GM18861 (cell line): ENCODE measurements at regions not wholly inside any gene's neighbourhood (a gene's known extent, or its start where the extent isn't known, plus 50 kb on each side); places are given as distances from the start of the nearest gene placed in this dataset.
"Not testable (repeated sequence)": the region's sequence is repeated elsewhere in the genome, so short reads cannot be mapped to it uniquely, and the experiment has no call there.

ENCODE experiments used
- ATAC-seq: cut with Tn5 transposase; IDR thresholded peaks from one replicate; pipeline ENCODE4 v1.9.1; 2021; ENCODE audit not compliant: unreplicated experiment

DNA sequence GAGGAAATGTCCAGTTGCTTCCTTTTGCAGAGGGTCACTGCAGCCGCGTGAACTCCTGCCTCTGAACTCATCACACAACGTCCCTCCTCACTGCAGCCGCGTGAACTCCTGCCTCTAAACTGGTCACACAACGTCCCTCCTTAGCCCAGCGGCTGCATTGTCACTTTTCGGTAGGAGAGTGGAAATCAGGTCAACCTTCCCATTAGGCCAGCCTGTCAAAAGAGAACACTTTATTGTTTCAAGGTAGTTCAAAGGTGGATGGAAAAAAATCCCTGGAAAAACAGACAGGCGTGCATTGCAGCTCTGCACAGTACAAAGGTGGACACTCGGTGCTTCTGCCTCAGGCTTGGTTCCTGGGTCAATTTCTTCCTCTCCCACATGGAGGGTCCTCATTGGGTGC, 280.2 kb downstream of the FOXL1 start:
- no peak for ATAC-seq

DNA sequence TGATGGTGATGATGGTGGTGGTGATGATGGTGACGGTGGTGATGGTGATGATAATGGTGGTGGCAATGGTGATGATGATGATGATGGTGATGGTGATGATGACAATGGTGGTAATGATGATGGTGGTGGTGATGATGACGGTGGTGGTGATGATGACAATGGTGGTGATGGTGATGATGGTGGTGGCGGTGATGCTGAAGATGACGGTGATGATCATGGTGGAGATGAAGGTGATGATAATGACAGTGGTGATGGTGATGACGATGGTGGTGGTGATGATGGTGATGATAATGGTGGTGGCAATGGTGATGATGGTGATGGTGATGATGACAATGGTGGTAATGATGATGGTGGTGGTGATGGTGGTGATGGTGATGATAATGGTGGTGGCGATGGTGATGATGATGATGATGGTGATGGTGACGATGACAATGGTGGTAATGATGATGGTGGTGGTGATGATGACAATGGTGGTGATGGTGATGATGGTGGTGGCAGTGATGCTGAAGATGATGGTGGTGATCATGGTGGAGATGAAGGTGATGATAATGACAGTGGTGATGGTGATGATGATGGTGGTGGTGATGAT, 283.0 kb downstream of the FOXL1 start:
- ATAC-seq: not testable (repeated sequence)

DNA sequence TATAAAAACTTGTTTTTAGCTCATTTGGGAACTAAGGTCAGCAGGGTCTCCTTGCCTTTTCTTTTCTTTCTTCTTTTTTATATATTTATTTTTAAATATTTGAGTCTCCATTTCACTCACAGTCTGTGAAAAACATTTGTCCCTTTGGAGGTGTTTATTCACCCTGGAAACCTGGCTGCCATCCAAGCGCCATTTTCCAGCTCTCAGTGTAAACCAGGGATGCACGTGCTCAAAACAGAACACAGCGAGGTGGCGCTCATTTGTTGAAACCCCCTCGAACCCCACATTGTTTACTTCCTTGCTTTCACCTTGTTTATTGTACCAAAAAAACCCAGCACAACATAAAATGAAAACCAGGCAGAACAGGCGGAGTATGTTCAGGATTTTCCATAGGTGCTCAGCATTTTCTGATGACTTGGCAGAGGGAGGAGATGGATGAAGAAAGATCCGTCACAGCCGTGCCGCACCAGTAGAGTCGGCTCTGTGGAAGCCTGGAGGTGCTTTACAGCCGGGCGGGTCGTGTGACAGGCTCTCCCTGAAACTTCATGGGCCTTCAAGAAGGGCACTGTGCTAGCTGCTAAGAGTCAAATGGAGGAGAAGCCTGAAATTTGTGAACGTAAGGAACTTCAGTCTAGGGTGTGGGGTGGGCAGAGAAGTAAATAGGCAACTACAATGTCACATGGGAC, 284.4 kb downstream of the FOXL1 start:
- no peak for ATAC-seq

DNA sequence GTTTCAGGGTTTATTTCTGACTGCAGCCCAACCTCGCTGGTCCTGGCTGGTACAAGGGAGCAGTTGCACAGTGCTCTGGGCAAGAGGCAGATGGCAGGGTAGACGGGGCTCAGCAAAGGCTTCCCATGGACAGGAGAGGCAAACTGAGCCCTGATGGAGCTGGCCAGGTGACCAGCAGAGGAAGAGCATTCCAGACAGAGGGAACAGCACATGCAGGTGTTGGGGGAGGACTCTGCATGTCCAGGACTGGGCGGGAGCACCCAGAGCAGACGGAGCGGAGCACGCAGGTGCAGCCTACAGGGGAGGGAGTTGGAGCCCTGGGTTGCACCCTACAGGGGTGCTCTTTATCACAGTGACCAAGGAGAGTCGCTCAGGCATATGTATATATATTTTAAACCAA, 285.3 kb downstream of the FOXL1 start:
- ATAC-seq: no peak

DNA sequence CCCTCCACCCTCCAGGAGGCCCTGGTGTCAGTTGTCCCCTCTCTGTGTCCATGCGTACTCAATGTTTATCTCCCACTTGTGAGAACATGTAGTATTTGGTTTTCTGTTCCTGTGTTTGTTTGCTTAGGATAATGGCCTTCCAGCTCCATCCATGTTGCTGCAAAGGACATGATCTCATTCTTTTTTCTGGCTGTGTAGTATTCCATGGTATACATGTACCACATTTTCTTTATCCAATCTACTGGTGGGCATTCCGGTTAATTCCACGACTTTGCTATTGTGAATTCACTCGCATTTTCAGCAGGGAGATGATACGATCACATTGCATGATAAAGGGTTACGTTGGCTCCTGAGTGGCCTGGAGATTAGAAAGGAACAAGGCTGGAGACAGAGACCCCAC, 286.2 kb downstream of the FOXL1 start:
- ATAC-seq: no peak

DNA sequence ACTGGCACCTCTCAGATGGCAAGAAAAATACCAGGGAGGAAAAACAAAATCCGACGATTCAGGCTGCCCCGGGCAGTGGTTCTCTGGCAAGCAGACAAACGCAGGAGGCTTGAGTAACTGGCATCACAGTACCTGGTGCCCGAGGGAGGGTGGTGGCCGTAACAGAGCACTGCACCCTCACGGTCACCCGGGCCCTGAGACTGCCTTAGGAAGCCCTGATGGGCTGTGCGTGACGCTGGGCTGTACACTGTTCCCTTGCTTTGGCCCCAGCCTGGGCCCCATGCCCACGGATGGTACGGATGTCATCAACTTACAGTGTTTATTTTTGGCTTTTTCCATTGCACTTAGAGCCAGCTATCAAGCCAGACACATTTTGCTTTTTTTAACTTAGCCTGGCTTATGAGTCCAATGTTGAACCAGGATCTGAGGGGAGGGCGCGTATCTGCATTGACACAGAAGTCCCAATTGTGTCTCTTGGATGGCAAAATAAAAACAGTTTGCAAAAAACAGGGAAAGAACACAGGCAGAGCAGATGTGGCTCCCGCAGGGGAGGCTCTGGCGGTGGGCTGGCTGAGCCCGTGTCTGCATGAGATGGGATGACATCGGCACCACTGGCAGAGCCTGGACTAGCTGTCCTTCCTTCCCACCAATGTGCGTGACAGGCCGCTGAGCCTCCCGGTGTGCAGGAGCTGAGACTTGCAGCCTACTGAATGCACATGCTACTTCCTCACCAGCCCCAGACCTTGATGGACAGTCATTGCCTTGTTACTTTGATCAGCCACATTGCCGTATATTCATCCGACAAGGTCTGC, 287.7 kb downstream of the FOXL1 start:
- ATAC-seq: no peak

DNA sequence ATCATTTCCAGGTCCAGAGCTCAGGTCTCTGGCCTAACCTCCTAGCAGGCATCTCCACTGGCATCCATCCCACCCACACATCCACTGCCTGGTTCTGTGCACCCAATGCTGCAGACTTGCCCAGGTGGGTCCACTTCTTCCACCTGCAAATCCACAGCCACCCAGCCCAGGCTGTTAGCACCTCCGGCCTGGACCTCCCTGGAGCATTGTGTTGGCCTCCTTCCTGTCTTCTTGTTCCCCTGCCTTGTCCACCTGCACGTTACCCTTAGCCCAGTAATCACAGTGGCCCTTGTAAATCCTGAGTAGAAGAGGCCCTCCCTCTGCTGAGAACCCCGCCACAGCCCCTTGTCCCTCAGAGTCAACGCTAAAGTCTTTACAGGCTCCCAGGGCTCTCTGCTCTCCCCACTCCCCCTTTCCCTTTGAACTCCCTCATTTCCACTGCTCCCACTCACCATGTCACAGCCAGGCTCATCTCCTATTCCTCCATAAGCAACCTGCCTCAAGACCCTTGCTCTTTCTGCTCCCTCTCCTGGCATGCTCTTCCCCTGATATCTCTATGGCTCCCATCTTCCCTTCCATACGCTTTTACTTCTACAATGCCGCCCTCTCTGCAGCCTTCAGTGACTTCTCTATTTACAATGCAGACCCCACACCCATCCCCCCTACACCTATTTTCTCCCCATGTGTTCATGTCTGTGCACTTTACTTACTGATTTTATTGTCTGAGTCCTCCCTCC, 288.8 kb downstream of the FOXL1 start:
- ATAC-seq: no peak

DNA sequence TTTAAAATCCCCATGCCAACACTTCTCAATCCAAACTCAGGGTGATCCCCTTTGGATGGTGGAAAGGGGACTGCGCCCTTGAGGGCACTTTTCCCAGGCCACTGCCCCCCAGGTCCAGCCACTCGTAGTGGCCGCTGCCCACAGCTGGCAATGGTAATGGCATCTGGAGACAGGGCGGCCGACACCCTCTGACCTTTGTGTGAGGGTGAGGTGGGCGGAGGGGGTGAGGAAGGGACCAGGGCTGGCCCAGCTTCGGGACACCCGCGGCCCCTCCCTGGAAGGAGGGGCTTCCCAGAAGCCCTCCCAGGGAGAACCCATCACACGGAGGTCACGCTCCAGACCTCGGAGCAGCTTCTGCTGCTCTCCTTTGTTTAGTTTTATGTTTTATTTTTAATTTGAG, 289.7 kb downstream of the FOXL1 start:
- no peak for ATAC-seq

DNA sequence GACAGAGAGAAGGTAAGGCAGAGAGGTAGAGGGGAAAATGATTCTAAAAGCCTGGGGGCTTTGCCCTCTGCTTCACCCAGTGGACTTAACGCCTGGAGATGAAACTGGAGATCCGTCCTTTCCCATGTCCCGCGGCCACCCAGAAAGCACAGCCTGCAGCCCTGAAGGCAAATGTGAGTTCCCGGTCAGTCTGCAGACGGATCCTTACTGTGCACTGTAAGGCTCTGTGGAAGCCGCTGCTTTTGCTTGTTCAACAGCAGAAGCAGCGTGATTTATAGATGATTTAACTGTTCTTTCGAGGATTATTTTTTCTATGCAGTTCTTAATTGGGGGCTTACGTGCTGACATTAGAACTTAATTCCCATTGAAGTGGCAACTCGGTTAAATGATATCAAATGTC, 290.4 kb downstream of the FOXL1 start:
- no peak for ATAC-seq

DNA sequence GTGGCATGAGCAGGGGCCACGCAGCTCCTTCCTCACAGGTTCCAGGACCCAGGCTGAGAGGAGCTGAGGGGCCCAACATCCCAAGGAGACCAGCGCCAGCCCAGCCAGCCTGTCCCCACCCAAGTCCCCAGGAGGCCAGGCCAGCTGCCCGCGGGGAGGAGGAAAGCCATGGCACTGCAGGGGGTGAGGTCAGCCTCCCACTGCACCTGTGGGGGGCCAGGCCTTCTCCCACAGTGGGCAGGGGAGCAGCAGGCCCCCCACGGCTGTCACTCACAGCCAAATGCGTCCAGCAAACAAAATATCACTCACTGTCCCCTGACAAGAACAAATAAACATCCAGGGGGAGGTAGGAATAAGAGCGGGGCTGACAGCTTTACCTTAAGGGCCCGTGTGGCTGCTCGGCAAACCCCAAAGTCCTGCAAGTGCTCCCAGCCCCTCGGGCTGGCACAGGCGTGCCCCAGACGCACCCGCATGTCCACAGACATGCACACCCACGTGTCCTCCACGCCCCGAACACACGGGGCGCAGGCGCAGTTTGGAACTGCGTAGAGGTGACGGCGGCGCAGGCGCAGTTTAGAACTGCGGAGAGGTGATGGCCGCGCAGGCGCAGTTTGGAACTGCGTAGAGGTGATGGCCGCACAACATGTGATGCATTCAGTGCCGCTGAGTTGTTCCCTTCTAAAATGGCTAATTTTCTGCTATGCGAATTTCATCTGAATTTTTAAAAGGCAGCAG, 291.1 kb downstream of the FOXL1 start:
- ATAC-seq: no peak

DNA sequence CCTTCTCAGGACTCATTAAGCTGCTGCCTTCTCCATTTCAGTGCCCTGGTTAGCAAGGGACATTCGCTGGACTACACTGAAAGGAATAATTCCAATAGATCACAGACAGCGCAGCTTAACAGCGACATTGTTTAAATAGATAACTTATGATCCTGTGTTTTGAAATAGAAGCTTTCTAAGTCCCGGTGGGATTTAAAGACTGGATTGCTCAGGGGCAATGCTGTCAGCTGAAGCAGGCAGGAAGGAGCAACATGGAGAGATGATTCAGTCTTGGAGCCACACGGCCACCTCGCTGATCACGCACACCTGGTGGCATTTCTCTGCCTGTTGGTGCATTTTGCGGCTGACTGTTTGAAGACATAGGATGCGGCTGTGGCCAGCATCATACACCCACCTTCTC, 292.0 kb downstream of the FOXL1 start:
- ATAC-seq: no peak

DNA sequence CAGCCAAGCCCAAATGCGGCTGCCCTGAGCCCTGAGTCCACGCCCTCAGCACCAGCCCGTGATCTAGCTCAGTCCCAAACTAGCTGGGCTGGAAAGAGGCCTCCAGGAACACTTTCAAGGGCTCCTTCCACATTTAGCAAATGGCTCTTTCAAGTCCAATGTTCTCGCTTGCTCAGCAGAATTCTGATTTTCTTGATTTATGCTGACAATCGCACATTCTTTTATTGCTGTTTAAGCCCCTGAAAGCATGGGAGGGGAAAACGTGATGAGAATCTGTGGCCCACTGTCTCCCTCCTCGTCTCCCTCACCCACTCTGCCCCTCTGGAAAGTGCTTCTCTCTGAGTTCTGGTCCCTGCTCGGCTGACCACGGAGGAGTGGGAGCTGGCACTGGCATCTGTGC, 293.8 kb downstream of the FOXL1 start:
- no peak for ATAC-seq

DNA sequence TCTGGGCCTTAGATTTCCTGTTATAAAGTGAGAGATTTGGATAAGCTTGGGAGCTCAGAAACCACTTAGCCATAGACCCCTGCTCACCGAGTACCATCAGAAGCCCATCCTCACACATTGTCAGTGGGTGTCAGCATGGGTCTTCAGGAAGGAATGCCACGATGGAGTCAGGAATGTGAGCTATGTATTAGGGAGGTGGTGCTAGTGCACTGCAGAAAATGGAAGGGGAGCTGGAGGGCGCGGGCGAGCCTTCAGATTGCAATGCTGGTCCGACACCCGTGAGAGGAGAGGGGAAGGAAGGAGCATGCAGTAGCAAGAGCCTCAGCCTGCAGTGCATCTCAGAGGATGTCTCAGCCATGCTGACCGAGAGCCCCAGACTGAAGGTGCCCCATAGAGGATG, 294.5 kb downstream of the FOXL1 start:
- ATAC-seq: no peak

DNA sequence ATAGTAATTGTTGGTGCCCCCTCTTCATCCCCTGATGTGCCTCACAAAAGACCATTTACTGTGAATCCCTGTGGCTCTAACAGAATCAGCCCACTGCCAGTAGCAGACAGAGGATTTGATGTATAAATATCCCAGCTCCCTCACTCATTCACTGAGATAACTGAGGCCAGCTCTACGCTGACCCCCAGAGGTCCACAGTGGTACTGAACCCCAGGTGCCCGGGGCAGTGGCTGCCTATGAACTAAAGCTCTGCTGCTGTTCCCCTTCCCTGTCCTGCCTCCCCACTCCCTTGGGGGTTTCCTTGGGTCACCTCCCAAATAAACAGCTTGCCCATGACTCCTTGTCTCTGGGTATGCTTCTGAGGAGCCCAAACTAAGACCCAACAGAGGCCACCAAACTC, 295.8 kb downstream of the FOXL1 start:
- no peak for ATAC-seq

DNA sequence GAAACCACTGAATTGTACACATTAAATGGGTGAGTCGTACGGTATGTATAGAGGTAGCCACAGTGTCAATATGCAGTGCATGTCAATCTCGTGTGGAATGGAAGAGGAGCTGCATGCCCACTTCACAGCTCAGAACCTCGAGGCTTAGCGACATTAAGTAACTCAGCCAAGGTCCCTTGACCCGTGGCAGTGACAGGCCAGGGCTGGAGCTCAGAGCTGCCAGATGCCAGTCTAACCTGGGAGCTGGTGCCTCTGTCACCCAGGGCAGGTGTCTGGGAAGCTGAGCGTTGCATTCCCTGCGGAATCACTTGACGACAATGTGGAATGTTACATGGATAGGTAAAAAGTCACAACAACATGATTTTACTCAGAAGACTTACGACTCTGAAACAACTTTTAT, 298.1 kb downstream of the FOXL1 start:
- ATAC-seq: no peak

DNA sequence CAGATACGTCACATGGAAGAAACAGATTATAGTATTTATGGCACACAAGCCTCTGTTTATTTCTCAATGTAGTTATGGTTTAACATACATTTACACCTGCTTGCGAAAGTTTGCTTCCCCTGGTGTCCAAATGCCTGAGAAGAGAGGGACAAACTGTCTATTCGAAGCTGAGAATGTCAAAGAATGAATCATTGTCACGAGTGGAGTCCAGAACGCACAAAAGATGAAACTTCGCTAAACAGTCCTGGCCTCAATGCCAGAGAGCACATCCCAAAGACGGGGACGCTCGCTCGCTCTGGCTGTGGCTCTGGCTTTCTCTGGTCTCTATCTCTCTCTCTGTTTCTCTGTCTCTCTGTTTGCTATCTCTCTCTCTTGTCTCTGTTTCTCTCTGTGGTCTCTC, 298.8 kb downstream of the FOXL1 start:
- no peak for ATAC-seq

DNA sequence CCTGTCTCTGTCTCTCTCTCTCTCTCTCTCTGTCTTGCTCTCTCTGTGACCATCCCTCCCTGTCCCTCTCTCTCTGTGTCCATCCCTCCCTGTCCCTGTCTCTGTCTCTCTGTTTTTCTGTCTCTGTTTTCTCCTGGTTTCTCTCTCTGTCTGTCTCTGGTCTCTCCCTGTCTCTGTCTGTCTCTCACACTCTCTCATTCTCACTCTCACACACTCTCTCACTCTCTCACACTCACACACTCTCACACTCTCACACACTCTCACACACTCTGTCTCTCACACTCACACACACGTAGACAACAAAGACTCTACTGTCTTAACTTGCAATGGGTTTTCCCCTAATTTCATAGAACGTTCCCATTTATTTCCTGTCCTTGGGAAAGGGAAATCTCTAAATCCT, 299.5 kb downstream of the FOXL1 start:
- no peak for ATAC-seq

DNA sequence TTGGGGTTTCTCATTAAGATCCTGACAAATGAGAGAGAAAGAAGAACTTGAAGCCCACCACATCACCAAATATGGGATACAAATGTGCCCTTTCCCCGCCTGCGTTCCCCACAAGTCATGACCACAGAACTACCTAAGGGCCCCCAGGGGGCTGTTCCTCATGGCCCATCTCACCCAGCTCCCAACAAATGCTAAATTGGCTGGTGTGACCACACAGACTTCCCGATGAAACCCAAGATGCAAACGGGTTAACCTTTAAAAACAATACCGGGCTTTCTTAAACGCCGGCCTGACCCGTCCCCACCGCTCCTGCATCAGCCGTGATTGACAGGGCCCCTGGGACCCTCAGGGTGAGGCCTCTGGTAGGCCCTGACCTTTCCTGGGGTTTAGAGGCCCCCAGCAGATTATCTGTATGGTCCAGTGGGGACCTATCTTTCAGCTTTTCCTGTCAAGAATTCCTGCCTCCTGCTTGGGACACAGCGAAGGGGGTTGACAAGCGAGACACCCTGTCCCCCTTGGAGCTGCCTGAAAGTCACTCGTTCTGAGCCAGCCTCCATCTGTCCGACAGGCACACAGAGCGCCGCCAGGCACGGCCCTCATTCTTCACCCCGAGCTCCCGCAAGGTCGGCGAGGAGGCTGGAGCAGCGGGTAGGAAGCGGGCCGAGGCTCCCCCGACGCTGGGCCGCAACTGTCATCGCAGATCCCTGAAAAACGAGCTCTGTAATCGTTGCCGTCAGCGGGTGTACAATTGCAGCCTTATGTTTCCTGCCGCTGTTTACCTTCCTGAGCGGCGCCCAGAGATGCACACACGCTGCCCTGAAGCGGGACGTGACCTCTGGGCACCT, 300.1 kb downstream of the FOXL1 start:
- no peak for ATAC-seq

DNA sequence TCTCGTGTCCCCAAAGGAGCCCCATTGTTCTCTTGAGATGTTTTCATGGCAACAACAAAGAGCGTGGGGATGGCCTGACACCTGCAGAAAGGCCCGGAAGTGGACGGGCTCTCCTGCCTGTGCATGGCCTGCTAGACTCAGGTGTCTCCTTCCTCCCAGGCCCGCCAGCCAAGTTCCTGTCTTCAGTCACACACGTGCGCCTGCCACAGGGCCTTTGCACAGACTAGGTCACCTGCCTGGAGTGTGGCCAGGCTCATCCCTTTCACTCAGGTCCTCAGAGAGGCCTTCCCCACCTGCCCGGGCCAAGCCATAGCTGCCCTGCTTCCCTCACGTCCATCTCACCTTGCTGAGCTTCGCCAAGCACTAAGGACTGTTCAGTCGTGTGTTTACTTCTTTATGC, 300.9 kb downstream of the FOXL1 start:
- ATAC-seq: no peak
